ENCODE measurements at regions not wholly inside any gene's neighbourhood (a gene's known extent, or its start where the extent isn't known, plus 50 kb on each side); places are given as distances from the start of the nearest gene placed in this dataset.

GRCh38 chr16:77067900-77068299, 123.1 kb upstream of the MON1B start:
- TF ChIP-seq CTCF (conservative IDR thresholded peaks at IDR 0.05; ENCODE audit: low read depth, low read length) (no peak), EZH2 (IDR thresholded peaks at IDR 0.05; ENCODE audit: borderline replicate concordance, low read depth, low read length, poor library complexity, severe bottlenecking) (no peak)
